NCI-H345 treated with DMSO at 0.1 percent for 48 hours (cell line): ENCODE measurements at regions not wholly inside any gene's neighbourhood (a gene's known extent, or its start where the extent isn't known, plus 50 kb on each side); places are given as distances from the start of the nearest gene placed in this dataset.

ENCODE experiments used
- DNase-seq: peaks from one replicate; lab custom pipeline; 2025; ENCODE audit not compliant: unreplicated experiment; lab: John Stamatoyannopoulos, UW

GRCh38 chr3:106725566-106725965, 651.7 kb upstream of the CCDC54 start:
- no peak for DNase-seq

GRCh38 chr3:106728315-106729098, 648.7 kb upstream of the CCDC54 start:
- DNase-seq, result no peak

- DNase-seq, result no peak
These were observed 647.8 kb upstream of the CCDC54 start for GRCh38 chr3:106729481-106729880.

- DNase-seq, result no peak
These were observed 646.0 kb upstream of the CCDC54 start for GRCh38 chr3:106731230-106731629.

GRCh38 chr3:106734712-106735111, 642.5 kb upstream of the CCDC54 start:
- no peak for DNase-seq

- DNase-seq, result no peak
These were observed 640.0 kb upstream of the CCDC54 start for GRCh38 chr3:106737265-106737664.

GRCh38 chr3:106740116-106740515, 637.1 kb upstream of the CCDC54 start:
- no peak for DNase-seq

GRCh38 chr3:106745344-106746168, 631.7 kb upstream of the CCDC54 start:
- DNase-seq, result no peak

GRCh38 chr3:106746286-106746685, 631.0 kb upstream of the CCDC54 start:
- DNase-seq, result no peak

- no peak for DNase-seq
These were observed 628.6 kb upstream of the CCDC54 start for GRCh38 chr3:106748472-106749262.

- no peak for DNase-seq
These were observed 627.1 kb upstream of the CCDC54 start for GRCh38 chr3:106750092-106750491.

- no peak for DNase-seq
These were observed 621.9 kb upstream of the CCDC54 start for GRCh38 chr3:106755336-106755735.

GRCh38 chr3:106756901-106757300, 620.3 kb upstream of the CCDC54 start:
- DNase-seq, result no peak

- DNase-seq, result no peak
These were observed 618.8 kb upstream of the CCDC54 start for GRCh38 chr3:106758459-106758858.

GRCh38 chr3:106759731-106760130, 617.5 kb upstream of the CCDC54 start:
- no peak for DNase-seq

- DNase-seq, result no peak
These were observed 611.9 kb upstream of the CCDC54 start for GRCh38 chr3:106765342-106765741.

- no peak for DNase-seq
These were observed 608.2 kb upstream of the CCDC54 start for GRCh38 chr3:106768941-106769480.

- no peak for DNase-seq
These were observed 603.4 kb upstream of the CCDC54 start for GRCh38 chr3:106773795-106774194.

- no peak for DNase-seq
These were observed 594.0 kb upstream of the CCDC54 start for GRCh38 chr3:106783231-106783630.

- no peak for DNase-seq
These were observed 588.0 kb upstream of the CCDC54 start for GRCh38 chr3:106789276-106789675.

GRCh38 chr3:106792716-106793115, 584.5 kb upstream of the CCDC54 start:
- no peak for DNase-seq
